HEK293 (cell line): ENCODE measurements at regions not wholly inside any gene's neighbourhood (a gene's known extent, or its start where the extent isn't known, plus 50 kb on each side); places are given as distances from the start of the nearest gene placed in this dataset.

ENCODE experiments used
- ATF2 ChIP-seq: fragments of 450-650 bp; formaldehyde crosslinking; IDR thresholded peaks from 2 replicates; pipeline ENCODE4 v1.5.1; 2016; ENCODE audit warnings: missing biosample characterization, missing genetic modification characterization, low read depth
- CTCF ChIP-seq: fragments of 450-650 bp; formaldehyde crosslinking; IDR thresholded peaks from 2 replicates; pipeline ENCODE4 v1.5.1; 2016; ENCODE audit warnings: missing biosample characterization, missing genetic modification characterization
- PRDM1 ChIP-seq: fragments of 450-650 bp; formaldehyde crosslinking; IDR thresholded peaks from 2 replicates; pipeline ENCODE4; 2016; ENCODE audit warnings: missing biosample characterization, missing genetic modification characterization
- ZBTB10 ChIP-seq: fragments of 450-650 bp; formaldehyde crosslinking; IDR thresholded peaks from 2 replicates; pipeline ENCODE4 v1.5.1; 2016; ENCODE audit warnings: missing biosample characterization, missing genetic modification characterization
- ZBTB11 ChIP-seq: fragments of 450-650 bp; formaldehyde crosslinking; conservative IDR thresholded peaks from 2 replicates; pipeline ENCODE4 v1.5.1; 2016; ENCODE audit warnings: low read depth, missing biosample characterization, missing genetic modification characterization
- ZBTB21 ChIP-seq: fragments of 450-650 bp; formaldehyde crosslinking; IDR thresholded peaks from 2 replicates; pipeline ENCODE4 v1.5.1; 2017; ENCODE audit warnings: missing biosample characterization, missing genetic modification characterization
- ZBTB26 ChIP-seq: fragments of 450-650 bp; formaldehyde crosslinking; optimal IDR thresholded peaks from 2 replicates; pipeline ENCODE3; 2016; ENCODE audit warnings: missing biosample characterization, mild to moderate bottlenecking, missing genetic modification characterization
- ZBTB48 ChIP-seq: fragments of 450-650 bp; formaldehyde crosslinking; IDR thresholded peaks from 2 replicates; pipeline ENCODE4 v1.5.1; 2016; ENCODE audit warnings: missing biosample characterization, missing genetic modification characterization
- ZNF362 ChIP-seq: fragments of 450-650 bp; formaldehyde crosslinking; IDR thresholded peaks from 2 replicates; pipeline ENCODE4 v1.5.1; 2016; ENCODE audit warnings: missing biosample characterization, missing genetic modification characterization
- ZNF555 ChIP-seq: fragments of 450-650 bp; formaldehyde crosslinking; conservative IDR thresholded peaks from 2 replicates; pipeline ENCODE4 v1.5.1; 2017; ENCODE audit warnings: missing biosample characterization, mild to moderate bottlenecking, missing genetic modification characterization, inconsistent platforms
- ZNF558 ChIP-seq: fragments of 450-650 bp; formaldehyde crosslinking; IDR thresholded peaks from 2 replicates; pipeline ENCODE4 v1.5.1; 2016; ENCODE audit warnings: missing biosample characterization, missing genetic modification characterization
- ZSCAN5A ChIP-seq: fragments of 450-650 bp; formaldehyde crosslinking; IDR thresholded peaks from 2 replicates; pipeline ENCODE4 v1.5.1; 2016; ENCODE audit warnings: missing biosample characterization, missing genetic modification characterization

- no peak for TF ChIP-seq ZNF558
- no peak for TF ChIP-seq ZSCAN5A
- TF ChIP-seq CTCF: no peak
- no peak for TF ChIP-seq ZBTB26
- no peak for TF ChIP-seq ZNF362 (tag by site-specific recombination)
- no peak for TF ChIP-seq ZNF555
- no peak for TF ChIP-seq ZBTB21 (tag by site-specific recombination)
- TF ChIP-seq ZBTB48 (tag by site-specific recombination): no peak
- TF ChIP-seq ATF2 (tag by site-specific recombination): no peak
- TF ChIP-seq ZBTB11: no peak
- no peak for TF ChIP-seq PRDM1 (tag by site-specific recombination)
- TF ChIP-seq ZBTB10 (tag by site-specific recombination): no peak
These were observed 1812.2 kb downstream of the PCDH9 start for GRCh38 chr13:65417953-65418352.
